ENCODE measurements at regions not wholly inside any gene's neighbourhood (a gene's known extent, or its start where the extent isn't known, plus 50 kb on each side); places are given as distances from the start of the nearest gene placed in this dataset.

- Histone ChIP-seq H3K4me3 (no peak overlapping the region), H3K27me3 (no peaks in the 10 kb centered on the region), H3K9me3 (no peaks in the 10 kb centered on the region), H3K27ac (no peak overlapping the region), H3K4me1 (no peaks in the 10 kb centered on the region), H3K36me3 (no peaks in the 10 kb centered on the region)
- intact Hi-C loops (cut with DNase I): no loop called here
- no peak for DNase-seq
- TF ChIP-seq CTCF (IDR thresholded peaks at IDR 0.05): no peak
- TF ChIP-seq POLR2A (IDR thresholded peaks at IDR 0.05): no peak
- no peak for ATAC-seq
- 37% methylated on average over 2 of the region's 2 CpGs for WGBS (ENCODE audit: insufficient coverage, low coverage, low lambda C conversion rate, missing lambda C conversion rate)
Observed at GRCh38 chr9:29966247-29966646, 2393.0 kb upstream of the C9orf72 start.

GRCh38 chr9:29968831-29969230 lies 2395.6 kb upstream of the C9orf72 start:
- no peaks in the 10 kb centered on the region for H3K36me3 ChIP-seq
- ATAC-seq (no peak), DNase-seq (no peak)
- TF ChIP-seq POLR2A (IDR thresholded peaks at IDR 0.05): no peak
- TF ChIP-seq CTCF (IDR thresholded peaks at IDR 0.05): no peak
- intact Hi-C loops (cut with DNase I): no loop called here
- 50% methylated on average over 1 of the region's 3 CpGs for WGBS (ENCODE audit: insufficient coverage, low coverage, low lambda C conversion rate, missing lambda C conversion rate)
- H3K27ac ChIP-seq: no peak overlapping the region
- no peaks in the 10 kb centered on the region for H3K27me3 ChIP-seq
- no peaks in the 10 kb centered on the region for H3K9me3 ChIP-seq
- H3K4me1 ChIP-seq: no peaks in the 10 kb centered on the region
- no peak overlapping the region for H3K4me3 ChIP-seq

- Histone ChIP-seq H3K9me3 (no peaks in the 10 kb centered on the region), H3K4me3 (no peak overlapping the region), H3K27ac (no peak overlapping the region), H3K36me3 (no peaks in the 10 kb centered on the region), H3K27me3 (no peaks in the 10 kb centered on the region), H3K4me1 (no peaks in the 10 kb centered on the region)
- intact Hi-C loops (cut with DNase I): no loop called here
- no peak for DNase-seq
- WGBS (ENCODE audit: insufficient coverage, low coverage, low lambda C conversion rate, missing lambda C conversion rate): 37% methylated on average over 3 of the region's 5 CpGs
- no peak for TF ChIP-seq POLR2A (IDR thresholded peaks at IDR 0.05)
- TF ChIP-seq CTCF (IDR thresholded peaks at IDR 0.05): no peak
- ATAC-seq: no peak
Observed at GRCh38 chr9:29969408-29969807, 2396.1 kb upstream of the C9orf72 start.

- no peaks in the 10 kb centered on the region for H3K4me1 ChIP-seq
- no peaks in the 10 kb centered on the region for H3K9me3 ChIP-seq
- DNase-seq (no peak), ATAC-seq (no peak)
- TF ChIP-seq POLR2A (IDR thresholded peaks at IDR 0.05) (no peak), CTCF (IDR thresholded peaks at IDR 0.05) (no peak)
- H3K36me3 ChIP-seq: no peaks in the 10 kb centered on the region
- intact Hi-C loops (cut with DNase I): no loop called here
- no peak overlapping the region for H3K4me3 ChIP-seq
- no peaks in the 10 kb centered on the region for H3K27me3 ChIP-seq
- 71% methylated on average over 11 of the region's 15 CpGs for WGBS (ENCODE audit: insufficient coverage, low coverage, low lambda C conversion rate, missing lambda C conversion rate)
- no peak overlapping the region for H3K27ac ChIP-seq
Observed at GRCh38 chr9:29969856-29970647, 2396.8 kb upstream of the C9orf72 start.

Measured in right lobe of liver (tissue), 6 donors.